GM12878 (cell line): ENCODE measurements at regions not wholly inside any gene's neighbourhood (a gene's known extent, or its start where the extent isn't known, plus 50 kb on each side); places are given as distances from the start of the nearest gene placed in this dataset.

Experiments used
- CREM ChIP-seq: IDR thresholded peaks from 2 replicates; pipeline ENCODE4 v1.6.1; 2014; ENCODE audit warnings: antibody characterized with exemption, low read depth
- EED ChIP-seq: sonication (generic); IDR thresholded peaks from 2 replicates; pipeline ENCODE4 v1.6.1; 2016; ENCODE audit warnings: antibody characterized with exemption, low read depth
- GATAD2B ChIP-seq: fragments of 450-650 bp; conservative IDR thresholded peaks from 2 replicates; pipeline ENCODE4 v1.6.1; 2017; ENCODE audit warnings: low read depth, mild to moderate bottlenecking, moderate library complexity
- HCFC1 ChIP-seq: fragments of 150-350 bp; IDR thresholded peaks from 2 replicates; pipeline ENCODE4 v1.6.1; 2014; ENCODE audit warnings: low read length
- IKZF2 ChIP-seq, 2 experiments: fragments of 450-650 bp; IDR thresholded peaks; 2 replicates each; pipeline ENCODE4 v1.6.1; 2017; ENCODE audit warnings: mild to moderate bottlenecking in 2 of 2, moderate library complexity in 2 of 2
- MEF2A ChIP-seq: IDR thresholded peaks from 2 replicates; pipeline ENCODE4 v1.6.1; 2011; ENCODE audit warnings: low read depth, mild to moderate bottlenecking, low read length, moderate library complexity; ENCODE audit not compliant: insufficient read depth
- MTA2 ChIP-seq: fragments of 450-650 bp; IDR thresholded peaks from 2 replicates; pipeline ENCODE4 v1.6.1; 2016; ENCODE audit warnings: low read depth, mild to moderate bottlenecking, moderate library complexity
- NFIC ChIP-seq: IDR thresholded peaks from 2 replicates; pipeline ENCODE4 v1.6.1; 2012; ENCODE audit warnings: low read depth, mild to moderate bottlenecking, inconsistent platforms, low read length, moderate library complexity
- POU2F2 ChIP-seq: IDR thresholded peaks from 3 replicates; pipeline ENCODE4 v1.6.1; 2011; ENCODE audit warnings: low read depth, mild to moderate bottlenecking, low read length, borderline replicate concordance
- RUNX3 ChIP-seq: IDR thresholded peaks from 2 replicates; pipeline ENCODE4 v1.6.1; 2012; ENCODE audit warnings: low read length, inconsistent platforms
- SMAD5 ChIP-seq: IDR thresholded peaks from 2 replicates; pipeline ENCODE4 v1.6.1; 2016; ENCODE audit warnings: antibody characterized with exemption, low read depth
- SPI1 ChIP-seq: IDR thresholded peaks from 2 replicates; pipeline ENCODE4 v1.6.1; 2011; ENCODE audit warnings: low read depth, mild to moderate bottlenecking, low read length, moderate library complexity, borderline replicate concordance; ENCODE audit not compliant: insufficient read depth
- STAT1 ChIP-seq: fragments of 450-650 bp; conservative IDR thresholded peaks from 2 replicates; pipeline ENCODE4 v1.6.1; 2014; ENCODE audit warnings: antibody characterized with exemption, mild to moderate bottlenecking
- TARDBP ChIP-seq: IDR thresholded peaks from 2 replicates; pipeline ENCODE4 v1.6.1; 2016; ENCODE audit warnings: borderline replicate concordance
- ZNF207 ChIP-seq: fragments of 450-650 bp; IDR thresholded peaks from 2 replicates; pipeline ENCODE4 v1.6.1; 2014; ENCODE audit warnings: antibody characterized with exemption, mild to moderate bottlenecking, borderline replicate concordance
- TF ChIP-seq, protein P1 (sequence below): IDR thresholded peaks from 2 replicates; pipeline ENCODE4 v1.6.1; 2012; ENCODE audit warnings: improper control_type of control experiment, low read depth, low read length; ENCODE audit not compliant: insufficient replicate concordance

GRCh38 chr1:212161231-212161781 lies 123.9 kb upstream of the PPP2R5A start (continued):
- TF ChIP-seq, protein P1, sequence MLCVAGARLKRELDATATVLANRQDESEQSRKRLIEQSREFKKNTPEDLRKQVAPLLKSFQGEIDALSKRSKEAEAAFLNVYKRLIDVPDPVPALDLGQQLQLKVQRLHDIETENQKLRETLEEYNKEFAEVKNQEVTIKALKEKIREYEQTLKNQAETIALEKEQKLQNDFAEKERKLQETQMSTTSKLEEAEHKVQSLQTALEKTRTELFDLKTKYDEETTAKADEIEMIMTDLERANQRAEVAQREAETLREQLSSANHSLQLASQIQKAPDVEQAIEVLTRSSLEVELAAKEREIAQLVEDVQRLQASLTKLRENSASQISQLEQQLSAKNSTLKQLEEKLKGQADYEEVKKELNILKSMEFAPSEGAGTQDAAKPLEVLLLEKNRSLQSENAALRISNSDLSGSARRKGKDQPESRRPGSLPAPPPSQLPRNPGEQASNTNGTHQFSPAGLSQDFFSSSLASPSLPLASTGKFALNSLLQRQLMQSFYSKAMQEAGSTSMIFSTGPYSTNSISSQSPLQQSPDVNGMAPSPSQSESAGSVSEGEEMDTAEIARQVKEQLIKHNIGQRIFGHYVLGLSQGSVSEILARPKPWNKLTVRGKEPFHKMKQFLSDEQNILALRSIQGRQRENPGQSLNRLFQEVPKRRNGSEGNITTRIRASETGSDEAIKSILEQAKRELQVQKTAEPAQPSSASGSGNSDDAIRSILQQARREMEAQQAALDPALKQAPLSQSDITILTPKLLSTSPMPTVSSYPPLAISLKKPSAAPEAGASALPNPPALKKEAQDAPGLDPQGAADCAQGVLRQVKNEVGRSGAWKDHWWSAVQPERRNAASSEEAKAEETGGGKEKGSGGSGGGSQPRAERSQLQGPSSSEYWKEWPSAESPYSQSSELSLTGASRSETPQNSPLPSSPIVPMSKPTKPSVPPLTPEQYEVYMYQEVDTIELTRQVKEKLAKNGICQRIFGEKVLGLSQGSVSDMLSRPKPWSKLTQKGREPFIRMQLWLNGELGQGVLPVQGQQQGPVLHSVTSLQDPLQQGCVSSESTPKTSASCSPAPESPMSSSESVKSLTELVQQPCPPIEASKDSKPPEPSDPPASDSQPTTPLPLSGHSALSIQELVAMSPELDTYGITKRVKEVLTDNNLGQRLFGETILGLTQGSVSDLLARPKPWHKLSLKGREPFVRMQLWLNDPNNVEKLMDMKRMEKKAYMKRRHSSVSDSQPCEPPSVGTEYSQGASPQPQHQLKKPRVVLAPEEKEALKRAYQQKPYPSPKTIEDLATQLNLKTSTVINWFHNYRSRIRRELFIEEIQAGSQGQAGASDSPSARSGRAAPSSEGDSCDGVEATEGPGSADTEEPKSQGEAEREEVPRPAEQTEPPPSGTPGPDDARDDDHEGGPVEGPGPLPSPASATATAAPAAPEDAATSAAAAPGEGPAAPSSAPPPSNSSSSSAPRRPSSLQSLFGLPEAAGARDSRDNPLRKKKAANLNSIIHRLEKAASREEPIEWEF, result no peak
- TF ChIP-seq TARDBP, result no peak
- TF ChIP-seq IKZF2 (IDR thresholded peaks at IDR 0.05), result peak; percentile 69 to 75
- TF ChIP-seq SPI1, result peak; percentile 38; the same call in 1 of the 2 replicates
- no peak for TF ChIP-seq POU2F2
- peak; percentile 42; the same call in 1 of the 2 replicates for TF ChIP-seq NFIC
- no peak for TF ChIP-seq ZNF207
- peak; percentile 49; the same call in 1 of the 2 replicates for TF ChIP-seq EED
- no peak for TF ChIP-seq GATAD2B
- TF ChIP-seq STAT1, result no peak
- peak; percentile 32; the same call in 1 of the 2 replicates for TF ChIP-seq CREM
- TF ChIP-seq RUNX3, result peak; percentile 92
- TF ChIP-seq SMAD5, result no peak
- 0 out of 2 replicates have a peak, but pooled peaks have one; percentile 30 for TF ChIP-seq MTA2
- 0 out of 2 replicates have a peak, but pooled peaks have one; percentile 50 for TF ChIP-seq MEF2A
- TF ChIP-seq HCFC1, result no peak
